HEK293 (cell line): ENCODE measurements at regions not wholly inside any gene's neighbourhood (a gene's known extent, or its start where the extent isn't known, plus 50 kb on each side); places are given as distances from the start of the nearest gene placed in this dataset.
"Not testable (repeated sequence)": the region's sequence is repeated elsewhere in the genome, so short reads cannot be mapped to it uniquely, and the experiment has no call there.

Experiments used
- GLI2 ChIP-seq: fragments of 450-650 bp; formaldehyde crosslinking; IDR thresholded peaks from 2 replicates; pipeline ENCODE4; 2017; ENCODE audit warnings: missing biosample characterization, missing genetic modification characterization, low read depth, borderline replicate concordance
- IKZF3 ChIP-seq: fragments of 450-650 bp; IDR thresholded peaks from 2 replicates; pipeline ENCODE4 v1.5.0; 2018; ENCODE audit warnings: missing biosample characterization, mild to moderate bottlenecking, missing genetic modification characterization, moderate library complexity
- SETDB1 ChIP-seq: IDR thresholded peaks from one replicate; pipeline ENCODE4 v1.6.1; 2017; ENCODE audit warnings: mild to moderate bottlenecking, low read length, moderate library complexity, mixed read lengths; ENCODE audit not compliant: insufficient read length
- ZFHX2 ChIP-seq: fragments of 450-650 bp; formaldehyde crosslinking; conservative IDR thresholded peaks from 2 replicates; pipeline ENCODE4 v1.5.1; 2016; ENCODE audit warnings: missing biosample characterization, missing genetic modification characterization
- ZNF341 ChIP-seq: fragments of 450-650 bp; formaldehyde crosslinking; IDR thresholded peaks from 2 replicates; pipeline ENCODE4; 2016; ENCODE audit warnings: low read depth, missing biosample characterization, missing genetic modification characterization
- ZNF548 ChIP-seq: fragments of 450-650 bp; formaldehyde crosslinking; IDR thresholded peaks from 2 replicates; pipeline ENCODE4 v1.5.1; 2016; ENCODE audit warnings: missing biosample characterization, missing genetic modification characterization
- ZSCAN30 ChIP-seq: fragments of 450-650 bp; IDR thresholded peaks from 2 replicates; pipeline ENCODE4 v1.5.1; 2018; ENCODE audit warnings: missing biosample characterization, mild to moderate bottlenecking, missing genetic modification characterization, moderate library complexity
- TF ChIP-seq, protein P1 (sequence below): fragments of 450-650 bp; formaldehyde crosslinking; IDR thresholded peaks from 2 replicates; pipeline ENCODE4 v1.5.1; 2016; ENCODE audit warnings: missing biosample characterization, missing genetic modification characterization
- TF ChIP-seq, protein P2 (sequence below): fragments of 450-650 bp; formaldehyde crosslinking; IDR thresholded peaks from 2 replicates; pipeline ENCODE4 v1.5.1; 2016; ENCODE audit warnings: missing biosample characterization, missing genetic modification characterization

DNA sequence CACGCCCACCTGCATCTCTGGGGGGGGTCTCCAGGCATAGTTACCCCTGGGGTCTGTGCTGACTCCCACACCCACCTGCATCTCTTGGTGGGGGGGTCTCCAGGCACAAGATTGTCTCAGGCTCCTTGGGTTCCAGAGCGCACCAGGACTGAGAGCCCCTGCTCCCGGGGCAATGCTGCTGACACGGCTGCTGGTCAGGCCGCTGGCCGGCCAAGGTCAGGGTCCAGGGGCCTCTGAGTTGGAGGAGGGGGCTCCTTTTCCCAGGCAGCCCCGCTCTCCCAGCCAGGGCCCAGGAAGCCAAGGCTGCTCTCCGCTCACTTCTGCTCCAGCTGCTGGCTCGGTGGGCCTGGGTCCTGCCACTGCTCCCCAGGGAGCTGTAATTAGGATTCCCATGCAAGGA, 77.3 kb upstream of the SFSWAP start:
- TF ChIP-seq IKZF3 (tag by site-specific recombination); SETDB1; GLI2; ZFHX2; ZNF341 (tag by site-specific recombination); ZSCAN30 (tag by site-specific recombination); ZNF548 (tag by site-specific recombination): not testable (repeated sequence)
- TF ChIP-seq, protein P1, sequence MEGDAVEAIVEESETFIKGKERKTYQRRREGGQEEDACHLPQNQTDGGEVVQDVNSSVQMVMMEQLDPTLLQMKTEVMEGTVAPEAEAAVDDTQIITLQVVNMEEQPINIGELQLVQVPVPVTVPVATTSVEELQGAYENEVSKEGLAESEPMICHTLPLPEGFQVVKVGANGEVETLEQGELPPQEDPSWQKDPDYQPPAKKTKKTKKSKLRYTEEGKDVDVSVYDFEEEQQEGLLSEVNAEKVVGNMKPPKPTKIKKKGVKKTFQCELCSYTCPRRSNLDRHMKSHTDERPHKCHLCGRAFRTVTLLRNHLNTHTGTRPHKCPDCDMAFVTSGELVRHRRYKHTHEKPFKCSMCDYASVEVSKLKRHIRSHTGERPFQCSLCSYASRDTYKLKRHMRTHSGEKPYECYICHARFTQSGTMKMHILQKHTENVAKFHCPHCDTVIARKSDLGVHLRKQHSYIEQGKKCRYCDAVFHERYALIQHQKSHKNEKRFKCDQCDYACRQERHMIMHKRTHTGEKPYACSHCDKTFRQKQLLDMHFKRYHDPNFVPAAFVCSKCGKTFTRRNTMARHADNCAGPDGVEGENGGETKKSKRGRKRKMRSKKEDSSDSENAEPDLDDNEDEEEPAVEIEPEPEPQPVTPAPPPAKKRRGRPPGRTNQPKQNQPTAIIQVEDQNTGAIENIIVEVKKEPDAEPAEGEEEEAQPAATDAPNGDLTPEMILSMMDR, result not testable (repeated sequence)
- TF ChIP-seq, protein P2, sequence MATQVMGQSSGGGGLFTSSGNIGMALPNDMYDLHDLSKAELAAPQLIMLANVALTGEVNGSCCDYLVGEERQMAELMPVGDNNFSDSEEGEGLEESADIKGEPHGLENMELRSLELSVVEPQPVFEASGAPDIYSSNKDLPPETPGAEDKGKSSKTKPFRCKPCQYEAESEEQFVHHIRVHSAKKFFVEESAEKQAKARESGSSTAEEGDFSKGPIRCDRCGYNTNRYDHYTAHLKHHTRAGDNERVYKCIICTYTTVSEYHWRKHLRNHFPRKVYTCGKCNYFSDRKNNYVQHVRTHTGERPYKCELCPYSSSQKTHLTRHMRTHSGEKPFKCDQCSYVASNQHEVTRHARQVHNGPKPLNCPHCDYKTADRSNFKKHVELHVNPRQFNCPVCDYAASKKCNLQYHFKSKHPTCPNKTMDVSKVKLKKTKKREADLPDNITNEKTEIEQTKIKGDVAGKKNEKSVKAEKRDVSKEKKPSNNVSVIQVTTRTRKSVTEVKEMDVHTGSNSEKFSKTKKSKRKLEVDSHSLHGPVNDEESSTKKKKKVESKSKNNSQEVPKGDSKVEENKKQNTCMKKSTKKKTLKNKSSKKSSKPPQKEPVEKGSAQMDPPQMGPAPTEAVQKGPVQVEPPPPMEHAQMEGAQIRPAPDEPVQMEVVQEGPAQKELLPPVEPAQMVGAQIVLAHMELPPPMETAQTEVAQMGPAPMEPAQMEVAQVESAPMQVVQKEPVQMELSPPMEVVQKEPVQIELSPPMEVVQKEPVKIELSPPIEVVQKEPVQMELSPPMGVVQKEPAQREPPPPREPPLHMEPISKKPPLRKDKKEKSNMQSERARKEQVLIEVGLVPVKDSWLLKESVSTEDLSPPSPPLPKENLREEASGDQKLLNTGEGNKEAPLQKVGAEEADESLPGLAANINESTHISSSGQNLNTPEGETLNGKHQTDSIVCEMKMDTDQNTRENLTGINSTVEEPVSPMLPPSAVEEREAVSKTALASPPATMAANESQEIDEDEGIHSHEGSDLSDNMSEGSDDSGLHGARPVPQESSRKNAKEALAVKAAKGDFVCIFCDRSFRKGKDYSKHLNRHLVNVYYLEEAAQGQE (tag by site-specific recombination), result not testable (repeated sequence)
